ENCODE measurements at regions not wholly inside any gene's neighbourhood (a gene's known extent, or its start where the extent isn't known, plus 50 kb on each side); places are given as distances from the start of the nearest gene placed in this dataset.

GRCh38 chr6:66687611-66688140, 980.6 kb upstream of the EYS start:
- DNase-seq = no peak

GRCh38 chr6:66675906-66676305, 968.9 kb upstream of the EYS start:
- no peak for DNase-seq

GRCh38 chr6:66664112-66664511, 957.1 kb upstream of the EYS start:
- DNase-seq = no peak

- DNase-seq = no peak
Observed at GRCh38 chr6:66662721-66663507, 955.9 kb upstream of the EYS start.

- no peak for DNase-seq
Observed at GRCh38 chr6:66662196-66662595, 955.2 kb upstream of the EYS start.

GRCh38 chr6:66655420-66655819, 948.4 kb upstream of the EYS start:
- no peak for DNase-seq

- DNase-seq = no peak
Observed at GRCh38 chr6:66638518-66638917, 931.5 kb upstream of the EYS start.

GRCh38 chr6:66638099-66638498, 931.1 kb upstream of the EYS start:
- DNase-seq = no peak

- DNase-seq = no peak
Observed at GRCh38 chr6:66628917-66629316, 921.9 kb upstream of the EYS start.

- no peak for DNase-seq
Observed at GRCh38 chr6:66623050-66623449, 916.0 kb upstream of the EYS start.

- DNase-seq = no peak
Observed at GRCh38 chr6:66605971-66606370, 898.9 kb upstream of the EYS start.

- no peak for DNase-seq
Observed at GRCh38 chr6:66605011-66605410, 898.0 kb upstream of the EYS start.

GRCh38 chr6:66599541-66599940, 892.5 kb upstream of the EYS start:
- no peak for DNase-seq

GRCh38 chr6:66578362-66578761, 871.3 kb upstream of the EYS start:
- no peak for DNase-seq

- DNase-seq = no peak
Observed at GRCh38 chr6:66568271-66568670, 861.2 kb upstream of the EYS start.

GRCh38 chr6:66561479-66561878, 854.5 kb upstream of the EYS start:
- DNase-seq = no peak

- no peak for DNase-seq
Observed at GRCh38 chr6:66558189-66558588, 851.2 kb upstream of the EYS start.

GRCh38 chr6:66556936-66557335, 849.9 kb upstream of the EYS start:
- DNase-seq = no peak

GRCh38 chr6:66555082-66555481, 848.1 kb upstream of the EYS start:
- DNase-seq = no peak

GRCh38 chr6:66553441-66553840, 846.4 kb upstream of the EYS start:
- no peak for DNase-seq

- DNase-seq = no peak
Observed at GRCh38 chr6:66538551-66539135, 831.6 kb upstream of the EYS start.

- no peak for DNase-seq
Observed at GRCh38 chr6:66533921-66534404, 826.9 kb upstream of the EYS start.

- no peak for DNase-seq
Observed at GRCh38 chr6:66526061-66526460, 819.0 kb upstream of the EYS start.

GRCh38 chr6:66522864-66523263, 815.8 kb upstream of the EYS start:
- DNase-seq = no peak

Data from CD4-positive, alpha-beta T cell treated with Interleukin-4 for 1 hour (primary cell).